Muscle layer of colon (tissue), 2 donors: ENCODE measurements at regions not wholly inside any gene's neighbourhood (a gene's known extent, or its start where the extent isn't known, plus 50 kb on each side); places are given as distances from the start of the nearest gene placed in this dataset.

Experiments
- H3K27ac ChIP-seq: one replicate; pipeline ENCODE4 v1.7.0; 2013; ENCODE audit warnings: low read depth, mild to moderate bottlenecking, low read length, moderate library complexity
- H3K27me3 ChIP-seq, 2 donors: one replicate each; pipeline ENCODE4 v1.7.0; 2013; ENCODE audit warnings: low read length in 2 of 2, mild to moderate bottlenecking in 2 of 2; ENCODE audit not compliant: insufficient read depth in 2 of 2, control insufficient read depth in 1 of 2
- H3K36me3 ChIP-seq: one replicate; pipeline ENCODE4 v1.7.0; 2013; ENCODE audit warnings: mild to moderate bottlenecking, low read length; ENCODE audit not compliant: insufficient read depth
- H3K4me1 ChIP-seq: one replicate; pipeline ENCODE4 v1.7.0; 2013; ENCODE audit warnings: mild to moderate bottlenecking, low read length; ENCODE audit not compliant: insufficient read depth
- H3K4me3 ChIP-seq, 2 donors: one replicate each; pipeline ENCODE4 v1.7.0; 2013; ENCODE audit warnings: low read length in 2 of 2, low read depth in 1 of 2, mild to moderate bottlenecking in 1 of 2, moderate library complexity in 1 of 2
- H3K9ac ChIP-seq: one replicate; pipeline ENCODE4 v1.7.0; 2013; ENCODE audit warnings: low read length
- H3K9me3 ChIP-seq: one replicate; pipeline ENCODE4 v1.7.0; 2013; ENCODE audit warnings: mild to moderate bottlenecking, low read length
- donor health status: abdominal sarcoma.
- donor health status: Adenocarcinoma of cecum.

GRCh38 chr11:91433284-91434010 lies 791.2 kb upstream of the FAT3 start:
- Histone ChIP-seq H3K4me1 (no peaks in the 10 kb centered on the region), H3K27ac (no peak overlapping the region), H3K36me3 (no peaks in the 10 kb centered on the region), H3K4me3 (no peak overlapping the region), H3K9ac (no peak overlapping the region), H3K27me3 (no peaks in the 10 kb centered on the region), H3K9me3 (no peaks in the 10 kb centered on the region)

DNA sequence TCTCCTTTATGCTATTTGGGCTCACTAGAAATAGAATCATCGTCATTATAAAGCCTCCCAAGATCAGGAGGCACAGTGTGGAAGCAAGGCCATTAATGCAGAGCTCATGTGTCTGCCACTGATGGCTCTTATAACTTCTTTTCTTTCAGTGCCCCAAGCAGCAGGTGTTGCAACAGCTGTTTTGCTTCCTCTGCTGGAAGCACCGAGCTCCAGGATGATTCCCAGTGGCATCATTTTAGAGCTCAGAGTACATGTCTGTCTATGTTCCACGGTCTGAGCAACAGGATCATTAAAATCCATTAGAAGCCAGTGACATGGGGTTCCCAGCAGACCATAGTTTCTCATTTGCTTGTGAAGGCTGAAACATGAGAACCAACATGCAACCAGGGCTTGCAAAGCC lies 803.0 kb upstream of the FAT3 start:
- H3K36me3 ChIP-seq, result no peaks in the 10 kb centered on the region
- no peaks in the 10 kb centered on the region for H3K27me3 ChIP-seq
- no peak overlapping the region for H3K4me3 ChIP-seq
- H3K9me3 ChIP-seq, result no peaks in the 10 kb centered on the region
- no peaks in the 10 kb centered on the region for H3K4me1 ChIP-seq
- no peak overlapping the region for H3K9ac ChIP-seq
- H3K27ac ChIP-seq, result no peak overlapping the region

DNA sequence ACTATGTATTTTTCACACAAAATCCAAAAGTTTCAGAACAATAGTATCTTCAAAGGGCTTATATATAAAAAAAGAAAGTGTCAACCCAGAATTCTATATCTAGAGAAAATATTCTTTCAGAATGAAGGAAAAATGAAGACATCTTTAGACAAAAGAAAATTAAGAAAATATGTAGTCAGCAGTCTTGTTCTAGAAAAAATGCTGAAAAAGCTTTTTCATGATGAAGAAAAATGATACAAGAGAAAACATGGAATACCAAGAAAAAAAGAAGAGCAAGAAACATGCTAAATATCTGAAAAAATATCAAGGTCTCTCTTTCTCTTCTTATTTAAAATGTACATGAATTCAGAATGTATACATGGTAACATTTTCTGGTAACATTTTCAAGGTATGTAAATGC lies 816.8 kb upstream of the FAT3 start:
- no peaks in the 10 kb centered on the region for H3K9me3 ChIP-seq
- no peak overlapping the region for H3K4me3 ChIP-seq
- H3K36me3 ChIP-seq, result no peaks in the 10 kb centered on the region

DNA sequence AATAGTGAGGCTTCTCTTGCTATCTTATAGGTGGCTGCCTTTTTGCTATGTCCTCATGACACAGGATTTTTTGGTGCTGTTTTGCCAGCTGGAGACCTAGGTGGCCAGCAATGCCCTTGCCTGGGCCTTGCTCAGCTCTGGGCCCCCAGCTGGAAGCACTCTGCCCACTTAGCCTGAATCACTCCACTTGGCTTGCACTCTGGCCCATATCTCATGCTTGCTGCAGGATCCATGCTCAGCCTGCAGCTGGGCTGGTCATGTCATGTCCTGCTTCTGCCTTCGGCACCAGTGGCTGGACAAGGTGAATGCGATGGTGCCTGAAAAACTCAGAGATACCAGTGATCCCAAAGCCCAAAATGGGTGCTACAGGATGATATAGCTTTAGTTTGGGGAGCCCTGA lies 818.6 kb upstream of the FAT3 start:
- Histone ChIP-seq H3K27ac (no peak overlapping the region), H3K4me3 (no peak overlapping the region), H3K9me3 (no peaks in the 10 kb centered on the region), H3K36me3 (no peaks in the 10 kb centered on the region), H3K9ac (no peak overlapping the region), H3K27me3 (no peaks in the 10 kb centered on the region), H3K4me1 (no peaks in the 10 kb centered on the region)

More for the DNA sequence above, 816.8 kb upstream of the FAT3 start:
- Histone ChIP-seq H3K9ac (no peak overlapping the region), H3K4me1 (no peaks in the 10 kb centered on the region), H3K27ac (no peak overlapping the region), H3K27me3 (no peaks in the 10 kb centered on the region)

GRCh38 chr11:91404344-91404743 lies 820.3 kb upstream of the FAT3 start:
- Histone ChIP-seq H3K4me3 (no peak overlapping the region), H3K9ac (no peak overlapping the region), H3K27ac (no peak overlapping the region), H3K9me3 (no peaks in the 10 kb centered on the region), H3K27me3 (no peaks in the 10 kb centered on the region), H3K36me3 (no peaks in the 10 kb centered on the region), H3K4me1 (no peaks in the 10 kb centered on the region)

GRCh38 chr11:91397134-91397468 lies 827.5 kb upstream of the FAT3 start:
- Histone ChIP-seq H3K4me3 (no peak overlapping the region), H3K4me1 (peaks cover 9% of the 10 kb centered on the region), H3K27ac (no peak overlapping the region), H3K27me3 (no peaks in the 10 kb centered on the region), H3K36me3 (no peaks in the 10 kb centered on the region), H3K9me3 (no peaks in the 10 kb centered on the region), H3K9ac (no peak overlapping the region)

DNA sequence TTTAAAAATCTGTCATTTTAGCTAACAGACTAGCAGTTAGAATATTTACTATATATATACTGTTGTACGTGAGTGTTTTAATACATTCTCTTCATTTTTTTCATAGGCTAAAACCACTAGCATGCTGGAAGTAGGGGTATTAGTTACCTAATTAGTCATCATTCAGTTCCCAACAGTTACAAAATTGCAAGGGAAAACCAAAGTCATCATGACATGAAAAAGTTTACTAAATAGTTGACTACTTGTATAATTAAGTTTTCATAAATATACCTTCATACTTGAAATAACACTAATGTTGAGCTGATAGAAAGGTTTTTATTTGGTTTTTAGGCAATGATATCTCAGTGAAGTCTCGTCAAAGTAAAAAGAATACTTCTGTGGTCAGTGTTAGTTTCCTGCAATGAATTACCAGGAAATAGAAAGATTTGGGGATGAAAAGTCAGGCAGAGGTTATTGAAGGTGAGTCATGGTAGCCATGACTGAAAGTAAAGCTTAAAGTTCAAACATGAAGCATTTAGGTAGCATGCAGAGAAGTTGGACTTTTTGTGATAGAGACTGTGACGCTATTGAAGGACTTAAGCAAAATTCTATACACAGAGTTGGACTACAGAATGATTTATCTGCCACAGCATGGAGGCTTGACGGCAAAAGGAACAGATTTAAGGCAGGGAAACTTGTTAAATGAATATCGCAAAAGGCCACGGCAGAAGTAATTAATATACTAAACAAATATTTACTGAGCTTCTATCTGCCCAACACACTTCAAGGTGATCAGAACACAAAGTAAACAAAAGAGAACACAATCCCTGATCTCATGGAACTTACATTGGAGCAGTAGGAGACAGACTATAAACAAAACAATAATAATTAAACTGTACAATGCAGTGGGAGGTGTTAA lies 828.1 kb upstream of the FAT3 start:
- H3K9me3 ChIP-seq, result no peaks in the 10 kb centered on the region
- no peaks in the 10 kb centered on the region for H3K27me3 ChIP-seq
- H3K36me3 ChIP-seq, result no peaks in the 10 kb centered on the region
- H3K4me3 ChIP-seq, result no peak overlapping the region
- peaks cover 9% of the 10 kb centered on the region for H3K4me1 ChIP-seq
- H3K9ac ChIP-seq, result no peak overlapping the region
- no peak overlapping the region for H3K27ac ChIP-seq

DNA sequence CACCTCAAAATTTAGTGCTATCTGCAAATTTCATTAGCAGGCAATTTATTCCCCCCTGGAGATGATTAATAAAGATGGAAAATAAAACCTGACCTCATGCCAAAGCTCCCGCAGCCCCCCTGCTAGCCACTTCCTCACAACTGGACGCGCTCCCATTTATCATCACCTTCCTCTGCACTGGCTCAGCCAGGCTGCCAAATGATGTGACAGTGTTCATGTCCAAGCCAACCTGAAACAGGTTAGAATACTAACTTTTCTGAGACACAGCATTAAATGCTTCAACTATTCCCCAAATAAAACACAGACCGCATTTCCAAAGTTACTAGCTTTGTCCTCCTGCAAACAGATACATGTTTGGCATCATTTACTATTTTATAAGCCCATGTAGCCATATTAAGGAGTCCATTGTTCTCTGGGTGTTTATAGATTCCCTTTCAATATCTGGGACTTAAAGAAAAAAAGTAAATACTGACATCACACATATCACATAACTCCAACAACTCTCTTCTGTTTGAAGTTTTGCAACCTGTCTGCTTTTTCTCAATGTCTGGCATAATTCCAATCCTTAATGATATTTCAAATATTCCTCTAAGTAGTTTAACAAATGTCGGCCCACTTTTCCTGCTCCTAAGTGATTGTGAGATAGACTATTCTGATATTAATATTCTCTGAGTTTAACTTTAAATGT lies 829.7 kb upstream of the FAT3 start:
- Histone ChIP-seq H3K27ac (no peak overlapping the region), H3K9me3 (no peaks in the 10 kb centered on the region), H3K27me3 (no peaks in the 10 kb centered on the region), H3K36me3 (no peaks in the 10 kb centered on the region), H3K9ac (no peak overlapping the region), H3K4me1 (peaks cover 9% of the 10 kb centered on the region), H3K4me3 (no peak overlapping the region)

- H3K4me3 ChIP-seq, result no peak overlapping the region
- H3K4me1 ChIP-seq, result peaks cover 9% of the 10 kb centered on the region
- H3K27ac ChIP-seq, result no peak overlapping the region
- no peaks in the 10 kb centered on the region for H3K27me3 ChIP-seq
- no peaks in the 10 kb centered on the region for H3K36me3 ChIP-seq
- no peak overlapping the region for H3K9ac ChIP-seq
- H3K9me3 ChIP-seq, result no peaks in the 10 kb centered on the region
Measured at GRCh38 chr11:91394073-91394726, 830.4 kb upstream of the FAT3 start.

DNA sequence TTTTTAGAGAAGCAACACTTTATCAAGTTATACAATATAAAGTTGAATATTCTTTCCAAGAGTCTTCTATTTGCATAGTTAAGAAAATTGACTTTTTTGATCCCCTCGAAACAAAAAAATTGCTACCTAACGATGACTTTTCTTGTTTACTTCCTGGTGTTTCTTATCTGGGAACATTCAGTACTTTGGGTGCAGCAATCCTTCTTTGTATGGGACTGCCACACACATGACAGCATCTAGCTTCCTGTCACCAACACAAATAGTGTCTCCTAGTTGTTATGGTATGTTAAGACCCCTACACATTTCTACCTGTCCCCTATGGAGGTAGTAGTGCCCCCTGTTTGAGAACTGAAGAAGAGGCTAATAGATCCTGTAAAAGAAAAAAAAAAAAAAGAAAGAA lies 841.7 kb upstream of the FAT3 start:
- Histone ChIP-seq H3K27ac (no peak overlapping the region), H3K36me3 (no peaks in the 10 kb centered on the region)

DNA sequence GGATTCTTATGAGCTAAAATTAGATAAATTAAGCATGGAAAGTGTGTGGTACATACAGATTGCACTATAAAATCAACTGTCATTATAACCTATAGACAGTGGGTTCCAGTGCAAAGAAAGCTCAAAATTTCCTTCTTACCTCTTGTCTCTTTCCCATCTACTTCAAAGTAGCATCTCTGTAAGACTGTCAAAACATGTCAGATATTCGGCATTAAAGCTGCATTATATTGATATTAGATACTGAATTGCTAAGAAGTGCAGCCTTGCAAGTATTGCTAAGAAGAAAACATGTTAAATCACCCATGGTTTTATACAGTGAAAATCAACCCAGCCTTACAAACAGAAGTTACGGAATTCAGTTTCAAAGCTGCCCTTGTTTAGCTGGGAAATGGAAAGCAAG lies 849.8 kb upstream of the FAT3 start:
- no peak overlapping the region for H3K9ac ChIP-seq
- H3K27me3 ChIP-seq, result no peaks in the 10 kb centered on the region
- H3K4me1 ChIP-seq, result no peaks in the 10 kb centered on the region
- H3K36me3 ChIP-seq, result no peaks in the 10 kb centered on the region
- H3K27ac ChIP-seq, result no peak overlapping the region
- H3K4me3 ChIP-seq, result no peak overlapping the region
- no peaks in the 10 kb centered on the region for H3K9me3 ChIP-seq

More for the DNA sequence above, 841.7 kb upstream of the FAT3 start:
- Histone ChIP-seq H3K4me1 (no peaks in the 10 kb centered on the region), H3K27me3 (no peaks in the 10 kb centered on the region), H3K9ac (no peak overlapping the region), H3K4me3 (no peak overlapping the region), H3K9me3 (no peaks in the 10 kb centered on the region)
